GM12873 (cell line): ENCODE measurements at regions not wholly inside any gene's neighbourhood (a gene's known extent, or its start where the extent isn't known, plus 50 kb on each side); places are given as distances from the start of the nearest gene placed in this dataset.

Experiments used
- TF ChIP-seq, protein P1 (sequence below): IDR thresholded peaks from 2 replicates; pipeline ENCODE4 v1.5.1; 2012; ENCODE audit warnings: low read depth, mild to moderate bottlenecking, moderate library complexity, low read length, control low read depth; ENCODE audit not compliant: insufficient read depth; ENCODE audit errors: missing control alignments

DNA sequence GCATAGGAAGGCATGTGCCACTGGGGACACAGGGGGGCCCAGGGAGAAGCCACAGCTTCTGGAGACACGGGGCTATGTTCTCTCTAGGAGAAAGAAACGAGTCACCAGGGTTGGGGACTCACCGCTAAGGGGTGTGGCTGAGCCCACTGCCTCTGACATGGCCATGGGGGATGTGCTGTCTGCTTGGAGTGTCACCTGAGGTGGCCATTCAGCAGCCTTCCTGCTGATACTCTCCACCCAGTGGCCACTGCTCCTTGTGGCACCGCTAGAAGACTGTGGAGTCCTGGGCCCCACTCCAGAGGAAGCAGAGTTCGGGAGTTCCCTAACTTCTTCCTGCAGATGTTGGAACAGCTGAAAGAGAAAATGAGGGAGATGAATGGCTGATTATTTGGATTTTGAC is 91.2 kb upstream of the SLC45A1 start:
- TF ChIP-seq, protein P1, sequence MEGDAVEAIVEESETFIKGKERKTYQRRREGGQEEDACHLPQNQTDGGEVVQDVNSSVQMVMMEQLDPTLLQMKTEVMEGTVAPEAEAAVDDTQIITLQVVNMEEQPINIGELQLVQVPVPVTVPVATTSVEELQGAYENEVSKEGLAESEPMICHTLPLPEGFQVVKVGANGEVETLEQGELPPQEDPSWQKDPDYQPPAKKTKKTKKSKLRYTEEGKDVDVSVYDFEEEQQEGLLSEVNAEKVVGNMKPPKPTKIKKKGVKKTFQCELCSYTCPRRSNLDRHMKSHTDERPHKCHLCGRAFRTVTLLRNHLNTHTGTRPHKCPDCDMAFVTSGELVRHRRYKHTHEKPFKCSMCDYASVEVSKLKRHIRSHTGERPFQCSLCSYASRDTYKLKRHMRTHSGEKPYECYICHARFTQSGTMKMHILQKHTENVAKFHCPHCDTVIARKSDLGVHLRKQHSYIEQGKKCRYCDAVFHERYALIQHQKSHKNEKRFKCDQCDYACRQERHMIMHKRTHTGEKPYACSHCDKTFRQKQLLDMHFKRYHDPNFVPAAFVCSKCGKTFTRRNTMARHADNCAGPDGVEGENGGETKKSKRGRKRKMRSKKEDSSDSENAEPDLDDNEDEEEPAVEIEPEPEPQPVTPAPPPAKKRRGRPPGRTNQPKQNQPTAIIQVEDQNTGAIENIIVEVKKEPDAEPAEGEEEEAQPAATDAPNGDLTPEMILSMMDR = no peak

DNA sequence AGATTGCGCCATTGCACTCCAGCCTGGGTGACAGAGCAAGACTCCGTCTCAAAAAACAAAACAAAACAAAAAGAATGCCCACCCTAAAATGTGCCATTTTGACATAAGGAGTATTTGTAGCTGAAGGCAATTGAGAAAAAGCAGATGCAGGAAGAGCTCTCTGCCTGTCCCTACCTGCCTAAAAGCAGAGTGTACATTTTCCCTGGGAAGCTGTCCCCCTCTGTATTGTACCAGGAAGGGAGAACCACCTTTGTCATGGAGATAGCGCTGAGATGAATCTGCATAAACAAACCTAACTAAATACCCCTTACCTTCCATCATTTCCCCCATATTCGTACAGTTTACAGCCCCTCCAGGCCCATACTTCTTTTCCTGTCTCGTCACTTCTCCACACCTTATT is 94.4 kb upstream of the SLC45A1 start:
- TF ChIP-seq, protein P1 = no peak

DNA sequence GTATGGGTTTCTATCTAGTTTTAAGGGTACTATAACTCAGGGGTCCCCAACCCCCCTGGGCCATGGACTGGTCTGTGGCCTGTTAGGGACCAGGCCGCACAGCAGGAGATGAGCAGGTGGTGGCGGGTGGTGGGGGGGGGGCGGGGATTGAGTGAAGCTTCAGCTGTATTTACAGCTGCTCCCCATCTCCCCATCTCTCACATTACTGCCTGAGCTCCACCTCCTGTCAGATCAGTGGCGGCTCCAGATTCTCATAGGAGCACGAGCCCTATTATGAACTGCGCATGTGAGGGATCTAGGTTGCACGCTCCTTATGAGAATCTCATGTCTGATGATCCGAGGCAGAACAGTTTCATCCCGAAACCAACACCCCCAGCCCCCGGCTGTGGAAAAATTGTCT is 95.1 kb upstream of the SLC45A1 start:
- TF ChIP-seq, protein P1 = no peak

DNA sequence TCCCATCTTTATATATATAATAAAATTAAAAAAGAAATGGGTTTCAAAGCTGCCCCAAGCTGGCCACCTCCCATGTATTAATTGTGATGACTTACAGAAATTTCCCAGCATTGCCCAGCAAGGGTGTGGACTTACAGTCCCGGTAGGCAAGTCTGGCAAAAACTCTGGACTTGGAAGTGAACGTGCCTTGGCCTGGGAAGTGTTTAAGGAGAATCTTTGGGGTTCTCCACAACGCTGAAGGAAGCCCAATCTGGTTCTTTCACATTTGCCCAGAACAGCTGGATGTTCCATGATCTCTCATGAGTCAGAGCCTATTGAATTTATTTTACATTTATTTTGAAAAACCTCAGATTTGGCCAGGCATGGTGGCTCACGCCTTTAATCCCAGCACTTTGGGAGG is 98.4 kb upstream of the SLC45A1 start:
- TF ChIP-seq, protein P1 = no peak

DNA sequence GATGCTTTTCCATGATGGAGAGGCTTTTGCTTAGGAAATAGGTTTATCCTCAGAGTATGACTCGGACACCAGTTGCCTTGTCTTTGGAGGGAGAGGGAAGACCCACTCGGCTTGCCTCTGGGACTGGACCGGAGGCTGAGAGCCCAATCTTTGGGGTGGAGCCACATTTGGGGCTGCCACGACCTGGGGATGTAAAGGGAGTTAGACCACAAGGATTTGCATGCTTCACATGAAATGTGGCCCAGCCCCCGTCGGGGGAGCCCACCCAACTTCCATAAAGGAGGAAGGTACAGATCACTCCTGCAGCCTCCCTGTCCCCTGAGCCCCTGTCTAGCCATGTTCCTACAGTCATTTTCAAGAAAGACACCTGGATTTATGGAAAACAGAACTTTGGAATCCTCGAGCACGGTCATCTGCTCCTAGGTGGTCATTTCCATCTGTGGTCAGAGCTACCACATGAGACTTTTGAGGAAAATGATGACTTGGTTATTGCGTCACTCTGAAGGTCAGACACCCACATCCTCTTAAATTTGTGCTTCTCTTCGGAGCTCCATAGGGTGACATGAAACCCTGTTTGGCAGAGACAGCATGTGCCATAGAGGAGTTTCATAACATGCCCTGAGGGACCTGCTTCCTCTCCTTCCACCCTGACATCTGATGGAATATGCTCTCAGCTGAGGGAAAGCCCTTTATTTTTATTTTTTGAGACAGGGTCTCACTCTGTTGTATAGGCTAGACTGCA is 99.4 kb upstream of the SLC45A1 start:
- TF ChIP-seq, protein P1 = no peak

DNA sequence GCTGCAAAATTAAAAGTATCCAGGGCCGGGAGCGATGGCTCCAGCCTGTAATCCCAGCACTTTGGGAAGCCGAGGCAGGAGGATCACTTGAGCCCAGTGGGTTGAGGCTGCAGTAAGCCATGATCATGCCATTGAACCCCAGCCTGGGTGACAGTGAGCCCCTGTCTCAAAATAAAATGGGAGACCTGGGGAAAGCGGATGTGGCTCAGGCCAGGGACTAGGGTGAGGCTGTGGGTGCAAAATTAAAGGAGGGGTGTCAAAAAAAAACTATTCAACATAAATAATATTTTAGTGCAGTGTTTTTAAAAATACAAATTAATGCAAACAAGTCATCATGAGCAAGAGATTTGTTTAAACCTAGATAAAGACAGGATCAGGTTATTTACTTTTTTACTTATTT is 100.1 kb upstream of the SLC45A1 start:
- TF ChIP-seq, protein P1 = no peak

DNA sequence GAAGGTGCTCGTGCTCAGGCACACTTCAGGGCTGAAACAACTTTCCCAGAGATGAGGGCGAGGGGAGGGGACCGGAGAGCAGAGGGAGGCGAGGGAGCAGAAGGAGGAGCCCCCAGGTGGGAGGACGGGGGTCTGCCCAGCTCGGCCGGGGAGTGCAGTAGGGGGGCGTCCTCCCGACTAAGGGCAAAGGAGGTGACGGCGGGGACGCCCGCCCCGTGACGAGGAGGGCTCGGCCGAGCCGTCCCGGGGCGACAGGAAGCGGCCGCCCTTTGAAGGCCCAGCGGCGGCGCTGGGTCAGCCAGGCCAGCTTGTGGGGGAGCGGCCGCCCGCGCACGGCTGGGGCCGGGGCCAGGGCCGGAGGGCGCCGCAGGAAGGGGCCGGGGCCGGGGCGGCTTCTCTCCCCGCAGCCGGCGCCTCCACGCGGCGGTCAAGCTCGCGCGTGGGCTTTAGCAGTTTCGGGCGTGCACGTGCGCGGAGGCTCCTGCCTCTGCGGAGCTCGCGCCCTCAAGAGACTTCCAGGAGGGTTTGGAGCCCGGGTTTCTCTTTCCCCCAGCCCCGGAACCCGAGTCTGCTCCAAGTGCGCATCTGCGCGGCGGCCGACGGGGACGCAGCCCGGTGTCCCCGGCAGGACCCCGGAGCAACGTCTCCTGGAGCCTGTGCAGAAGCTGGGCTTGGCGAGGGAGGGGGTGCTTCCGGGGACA is 100.8 kb upstream of the SLC45A1 start:
- TF ChIP-seq, protein P1 = no peak
